Mucosa of stomach (tissue), 1 donor: ENCODE measurements at regions not wholly inside any gene's neighbourhood (a gene's known extent, or its start where the extent isn't known, plus 50 kb on each side); places are given as distances from the start of the nearest gene placed in this dataset.

ENCODE experiments used
- H3K27me3 ChIP-seq: one replicate; pipeline ENCODE4 v1.7.0; 2013; ENCODE audit warnings: mild to moderate bottlenecking, low read length; ENCODE audit not compliant: control insufficient read depth, insufficient read depth
- H3K36me3 ChIP-seq: one replicate; pipeline ENCODE4 v1.7.0; 2013; ENCODE audit warnings: low read length; ENCODE audit not compliant: control insufficient read depth, insufficient read depth
- H3K4me1 ChIP-seq: one replicate; pipeline ENCODE4 v1.7.0; 2013; ENCODE audit warnings: mild to moderate bottlenecking, low read length; ENCODE audit not compliant: control insufficient read depth, insufficient read depth
- H3K4me3 ChIP-seq: one replicate; pipeline ENCODE4 v1.7.0; 2013; ENCODE audit warnings: low read length
- H3K9ac ChIP-seq: one replicate; pipeline ENCODE4 v1.7.0; 2013; ENCODE audit warnings: mild to moderate bottlenecking, low read length, moderate library complexity
- H3K9me3 ChIP-seq: one replicate; pipeline ENCODE4 v1.7.0; 2013; ENCODE audit warnings: mild to moderate bottlenecking, low read length, moderate library complexity; ENCODE audit not compliant: control insufficient read depth
- donor health status: Pancreatic carcinoma.

GRCh38 chr1:201696217-201696761 lies 132.7 kb upstream of the IPO9 start:
- no peaks in the 10 kb centered on the region for H3K9me3 ChIP-seq
- H3K27me3 ChIP-seq = no peaks in the 10 kb centered on the region
- no peak overlapping the region for H3K4me3 ChIP-seq
- H3K36me3 ChIP-seq = no peaks in the 10 kb centered on the region
- H3K9ac ChIP-seq = no peak overlapping the region
- H3K4me1 ChIP-seq = peaks cover 23% of the 10 kb centered on the region

- no peaks in the 10 kb centered on the region for H3K27me3 ChIP-seq
- H3K9me3 ChIP-seq = no peaks in the 10 kb centered on the region
- H3K4me1 ChIP-seq = peaks cover 23% of the 10 kb centered on the region
- H3K9ac ChIP-seq = no peak overlapping the region
- H3K36me3 ChIP-seq = no peaks in the 10 kb centered on the region
- H3K4me3 ChIP-seq = no peak overlapping the region
These were observed 131.8 kb upstream of the IPO9 start for GRCh38 chr1:201697174-201697573.

- Histone ChIP-seq H3K27me3 (no peaks in the 10 kb centered on the region), H3K9me3 (no peaks in the 10 kb centered on the region), H3K4me1 (peaks cover 12% of the 10 kb centered on the region), H3K9ac (no peak overlapping the region), H3K4me3 (no peak overlapping the region), H3K36me3 (no peaks in the 10 kb centered on the region)
These were observed 127.1 kb upstream of the IPO9 start for GRCh38 chr1:201701831-201702230.

- Histone ChIP-seq H3K9ac (peak overlapping the region; percentile 47), H3K27me3 (no peaks in the 10 kb centered on the region), H3K9me3 (no peaks in the 10 kb centered on the region), H3K36me3 (no peaks in the 10 kb centered on the region), H3K4me3 (no peak overlapping the region), H3K4me1 (peaks cover 12% of the 10 kb centered on the region)
These were observed 126.0 kb upstream of the IPO9 start for GRCh38 chr1:201702936-201703335.

GRCh38 chr1:201703621-201704438 lies 125.1 kb upstream of the IPO9 start:
- Histone ChIP-seq H3K9ac (peak overlapping the region; percentile 47), H3K4me3 (no peak overlapping the region), H3K4me1 (peaks cover 12% of the 10 kb centered on the region)

GRCh38 chr1:201704439-201704792 lies 124.5 kb upstream of the IPO9 start:
- H3K9ac ChIP-seq = no peak overlapping the region
- no peaks in the 10 kb centered on the region for H3K27me3 ChIP-seq
- no peak overlapping the region for H3K4me3 ChIP-seq
- no peaks in the 10 kb centered on the region for H3K36me3 ChIP-seq
- H3K9me3 ChIP-seq = no peaks in the 10 kb centered on the region
- H3K4me1 ChIP-seq = peaks cover 13% of the 10 kb centered on the region

More at GRCh38 chr1:201703621-201704438, 125.1 kb upstream of the IPO9 start:
- H3K27me3 ChIP-seq = no peaks in the 10 kb centered on the region
- H3K36me3 ChIP-seq = no peaks in the 10 kb centered on the region
- H3K9me3 ChIP-seq = no peaks in the 10 kb centered on the region

GRCh38 chr1:201705389-201705788 lies 123.6 kb upstream of the IPO9 start:
- Histone ChIP-seq H3K9me3 (no peaks in the 10 kb centered on the region), H3K4me1 (peaks cover 18% of the 10 kb centered on the region), H3K36me3 (no peaks in the 10 kb centered on the region), H3K4me3 (no peak overlapping the region), H3K9ac (no peak overlapping the region), H3K27me3 (no peaks in the 10 kb centered on the region)

- Histone ChIP-seq H3K9me3 (no peaks in the 10 kb centered on the region), H3K9ac (no peak overlapping the region), H3K4me3 (no peak overlapping the region), H3K4me1 (peaks cover 18% of the 10 kb centered on the region), H3K36me3 (no peaks in the 10 kb centered on the region), H3K27me3 (no peaks in the 10 kb centered on the region)
These were observed 122.8 kb upstream of the IPO9 start for GRCh38 chr1:201706109-201706508.

GRCh38 chr1:201707027-201707426 lies 121.9 kb upstream of the IPO9 start:
- H3K4me3 ChIP-seq = no peak overlapping the region
- H3K27me3 ChIP-seq = no peaks in the 10 kb centered on the region
- H3K36me3 ChIP-seq = no peaks in the 10 kb centered on the region
- no peak overlapping the region for H3K9ac ChIP-seq
- no peaks in the 10 kb centered on the region for H3K9me3 ChIP-seq
- peaks cover 23% of the 10 kb centered on the region for H3K4me1 ChIP-seq

- Histone ChIP-seq H3K4me3 (no peak overlapping the region), H3K9me3 (no peaks in the 10 kb centered on the region), H3K36me3 (no peaks in the 10 kb centered on the region), H3K9ac (no peak overlapping the region), H3K4me1 (peaks cover 30% of the 10 kb centered on the region), H3K27me3 (no peaks in the 10 kb centered on the region)
These were observed 121.3 kb upstream of the IPO9 start for GRCh38 chr1:201707656-201708055.

GRCh38 chr1:201708085-201708512 lies 120.9 kb upstream of the IPO9 start:
- Histone ChIP-seq H3K36me3 (no peaks in the 10 kb centered on the region), H3K4me3 (no peak overlapping the region), H3K9me3 (no peaks in the 10 kb centered on the region), H3K4me1 (peaks cover 34% of the 10 kb centered on the region), H3K27me3 (no peaks in the 10 kb centered on the region), H3K9ac (no peak overlapping the region)

- H3K9me3 ChIP-seq = no peaks in the 10 kb centered on the region
- H3K9ac ChIP-seq = no peak overlapping the region
- peaks cover 35% of the 10 kb centered on the region for H3K4me1 ChIP-seq
- H3K27me3 ChIP-seq = no peaks in the 10 kb centered on the region
- H3K36me3 ChIP-seq = no peaks in the 10 kb centered on the region
- H3K4me3 ChIP-seq = no peak overlapping the region
These were observed 120.3 kb upstream of the IPO9 start for GRCh38 chr1:201708691-201709090.
